Smooth muscle cell (in vitro differentiated cells): ENCODE measurements at regions not wholly inside any gene's neighbourhood (a gene's known extent, or its start where the extent isn't known, plus 50 kb on each side); places are given as distances from the start of the nearest gene placed in this dataset.
"Not testable (repeated sequence)": the region's sequence is repeated elsewhere in the genome, so short reads cannot be mapped to it uniquely, and the experiment has no call there.

Source experiments
- DNase-seq: peaks from one replicate; lab custom pipeline; 2025; ENCODE audit not compliant: unreplicated experiment; lab: John Stamatoyannopoulos, UW
- H2AFZ ChIP-seq: fragments of 200-600 bp; sonication (generic); 2 replicates; pipeline ENCODE4 v1.6.0; 2016; ENCODE audit warnings: antibody characterized with exemption, low read depth, mild to moderate bottlenecking
- H3F3A ChIP-seq: fragments of 200-600 bp; sonication (generic); 2 replicates; pipeline ENCODE4 v1.6.0; 2017; ENCODE audit warnings: antibody characterized with exemption, low read depth
- H3K27ac ChIP-seq: fragments of 200-600 bp; sonication (generic); 2 replicates; pipeline ENCODE4 v1.5.1; 2016; ENCODE audit warnings: low read depth, mild to moderate bottlenecking
- H3K27me3 ChIP-seq: fragments of 200-600 bp; sonication (generic); 2 replicates; pipeline ENCODE4 v1.6.1; 2016; ENCODE audit warnings: low read depth, mild to moderate bottlenecking
- H3K36me3 ChIP-seq: fragments of 200-600 bp; sonication (generic); 2 replicates; pipeline ENCODE4 v1.5.1; 2016; ENCODE audit warnings: low read depth
- H3K4me1 ChIP-seq: fragments of 200-600 bp; sonication (generic); 2 replicates; pipeline ENCODE4 v1.5.1; 2016; ENCODE audit warnings: low read depth
- H3K4me2 ChIP-seq: fragments of 200-600 bp; sonication (generic); 2 replicates; pipeline ENCODE4 v1.6.0; 2016; ENCODE audit warnings: mild to moderate bottlenecking
- H3K4me3 ChIP-seq: fragments of 200-600 bp; sonication (generic); 2 replicates; pipeline ENCODE4 v1.5.1; 2016; ENCODE audit warnings: mild to moderate bottlenecking
- H3K79me2 ChIP-seq: fragments of 200-600 bp; sonication (generic); 2 replicates; pipeline ENCODE4 v1.6.0; 2016; ENCODE audit warnings: low read depth, mild to moderate bottlenecking
- H3K9ac ChIP-seq: fragments of 200-600 bp; sonication (generic); 2 replicates; pipeline ENCODE4 v1.6.0; 2016; ENCODE audit warnings: low read depth
- H3K9me3 ChIP-seq: fragments of 200-600 bp; sonication (generic); replicated peaks from 2 replicates; pipeline ENCODE4 v1.5.1; 2016; ENCODE audit warnings: low read depth
- H4K20me1 ChIP-seq: fragments of 200-600 bp; sonication (generic); 2 replicates; pipeline ENCODE4 v1.6.0; 2016; ENCODE audit warnings: low read depth
- WGBS: methylation state at CpG from one replicate; pipeline ENCODE4 v1.1.7; 2016; ENCODE audit warnings: low lambda C conversion rate; 5-methylcytosine and 5-hydroxymethylcytosine counted together
- TF ChIP-seq, protein P1 (sequence below): fragments of 200-600 bp; sonication (generic); IDR thresholded peaks from 2 replicates; pipeline ENCODE4 v1.5.1; 2017; ENCODE audit warnings: borderline replicate concordance, mild to moderate bottlenecking, antibody characterized with exemption; ENCODE audit not compliant: insufficient read depth, poor library complexity, severe bottlenecking

DNA sequence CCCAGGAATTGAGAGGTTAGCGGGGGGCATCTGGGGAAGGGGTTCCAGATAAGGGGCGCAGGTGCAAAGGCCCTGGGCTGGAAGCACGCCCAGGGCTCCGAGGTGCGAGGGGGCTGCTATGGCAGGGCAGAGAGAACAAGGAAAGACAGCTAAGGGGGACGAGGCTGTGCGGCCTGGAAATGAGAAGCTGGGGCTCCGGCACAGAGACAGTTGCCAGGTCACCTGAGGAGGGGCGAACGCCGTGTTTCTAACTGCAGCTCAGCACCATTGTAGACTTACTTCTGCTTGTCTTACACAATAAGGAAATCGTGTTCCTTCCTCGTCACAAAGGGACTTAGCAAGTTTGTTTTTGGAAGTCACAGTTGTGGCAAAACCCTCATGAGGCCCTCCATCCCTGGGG, 68.9 kb upstream of the TBXT start:
- Histone ChIP-seq H3K4me3 (no peak overlapping the region), H3K9me3 (no peaks in the 10 kb centered on the region), H3K36me3 (no peaks in the 10 kb centered on the region), H2AFZ (no peak overlapping the region), H3K4me1 (peaks cover 2% of the 10 kb centered on the region), H3K79me2 (no peaks in the 10 kb centered on the region), H3K27me3 (peaks cover 5% of the 10 kb centered on the region), H4K20me1 (no peaks in the 10 kb centered on the region), H3K27ac (no peak overlapping the region), H3F3A (no peaks in the 10 kb centered on the region), H3K9ac (no peak overlapping the region), H3K4me2 (no peak overlapping the region)
- WGBS, result 93% methylated on average over 13 of the region's 13 CpGs
- TF ChIP-seq, protein P1, sequence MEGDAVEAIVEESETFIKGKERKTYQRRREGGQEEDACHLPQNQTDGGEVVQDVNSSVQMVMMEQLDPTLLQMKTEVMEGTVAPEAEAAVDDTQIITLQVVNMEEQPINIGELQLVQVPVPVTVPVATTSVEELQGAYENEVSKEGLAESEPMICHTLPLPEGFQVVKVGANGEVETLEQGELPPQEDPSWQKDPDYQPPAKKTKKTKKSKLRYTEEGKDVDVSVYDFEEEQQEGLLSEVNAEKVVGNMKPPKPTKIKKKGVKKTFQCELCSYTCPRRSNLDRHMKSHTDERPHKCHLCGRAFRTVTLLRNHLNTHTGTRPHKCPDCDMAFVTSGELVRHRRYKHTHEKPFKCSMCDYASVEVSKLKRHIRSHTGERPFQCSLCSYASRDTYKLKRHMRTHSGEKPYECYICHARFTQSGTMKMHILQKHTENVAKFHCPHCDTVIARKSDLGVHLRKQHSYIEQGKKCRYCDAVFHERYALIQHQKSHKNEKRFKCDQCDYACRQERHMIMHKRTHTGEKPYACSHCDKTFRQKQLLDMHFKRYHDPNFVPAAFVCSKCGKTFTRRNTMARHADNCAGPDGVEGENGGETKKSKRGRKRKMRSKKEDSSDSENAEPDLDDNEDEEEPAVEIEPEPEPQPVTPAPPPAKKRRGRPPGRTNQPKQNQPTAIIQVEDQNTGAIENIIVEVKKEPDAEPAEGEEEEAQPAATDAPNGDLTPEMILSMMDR, result no peak
- no peak for DNase-seq

DNA sequence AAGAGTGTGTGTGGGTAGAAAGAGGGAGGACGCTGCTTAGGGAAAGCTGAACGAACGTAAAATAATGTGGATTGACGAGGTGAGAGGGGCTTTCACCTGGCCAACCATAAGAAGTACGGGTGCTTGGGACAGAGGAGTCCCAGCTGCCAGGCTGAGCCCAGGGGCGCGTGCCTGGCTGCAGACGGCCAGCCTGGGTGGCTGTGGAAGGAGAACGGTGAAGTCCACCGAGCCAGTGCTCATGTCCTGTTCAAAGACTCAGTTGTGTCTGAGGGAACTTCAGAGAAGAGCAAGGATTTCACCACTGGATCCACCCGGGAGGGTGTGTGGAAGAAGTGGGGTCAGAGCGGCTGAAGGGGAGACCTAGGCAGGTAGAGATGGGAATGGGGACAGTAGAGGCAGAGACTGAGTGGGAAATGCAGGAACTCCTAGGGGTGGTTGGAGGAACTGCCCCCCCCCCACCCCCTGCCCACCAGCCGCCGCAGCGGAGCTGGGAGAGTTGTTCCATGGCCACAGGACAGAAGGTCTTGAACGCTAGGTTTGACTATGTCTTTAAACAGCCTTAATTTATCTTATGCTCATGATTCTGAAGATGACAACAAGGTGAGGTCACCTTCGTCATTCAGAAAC, 68.1 kb upstream of the TBXT start:
- Histone ChIP-seq H3K9ac (no peak overlapping the region), H3K4me3 (no peak overlapping the region), H3K27ac (no peak overlapping the region), H3K79me2 (no peaks in the 10 kb centered on the region), H2AFZ (no peak overlapping the region), H3K27me3 (peaks cover 5% of the 10 kb centered on the region), H3F3A (no peaks in the 10 kb centered on the region), H3K36me3 (no peaks in the 10 kb centered on the region), H3K4me1 (peaks cover 5% of the 10 kb centered on the region), H3K9me3 (no peaks in the 10 kb centered on the region), H4K20me1 (no peaks in the 10 kb centered on the region), H3K4me2 (no peak overlapping the region)
- WGBS, result 91% methylated on average over 17 of the region's 17 CpGs
- TF ChIP-seq, protein P1, result no peak
- DNase-seq, result no peak

DNA sequence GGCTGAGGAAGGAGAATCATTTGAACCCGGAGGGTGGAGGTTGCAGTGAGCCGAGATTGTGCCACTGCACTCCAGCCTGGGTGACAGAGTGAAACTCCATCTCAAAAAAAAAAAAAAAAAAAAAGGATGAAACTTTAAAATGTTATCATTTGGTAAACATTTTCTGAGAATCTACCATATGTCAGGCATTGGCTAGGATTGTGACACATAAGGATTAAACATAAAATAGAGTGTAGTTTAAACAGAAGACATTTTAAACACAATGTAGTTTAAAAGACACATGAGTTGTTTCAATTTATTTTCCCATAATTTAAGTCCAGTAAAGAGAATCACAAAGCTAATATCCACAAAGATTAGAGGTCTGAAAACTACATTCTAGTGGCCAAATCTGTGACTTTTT, 63.5 kb upstream of the TBXT start:
- H3K27ac ChIP-seq, H3K79me2 ChIP-seq, H3K4me1 ChIP-seq, H3F3A ChIP-seq, H3K4me3 ChIP-seq, H3K4me2 ChIP-seq, H3K9ac ChIP-seq, H3K9me3 ChIP-seq, H3K36me3 ChIP-seq, DNase-seq, H2AFZ ChIP-seq, H4K20me1 ChIP-seq: not testable (repeated sequence)
- H3K27me3 ChIP-seq, result peaks cover 35% of the 10 kb centered on the region
- 94% methylated on average over 2 of the region's 2 CpGs for WGBS

DNA sequence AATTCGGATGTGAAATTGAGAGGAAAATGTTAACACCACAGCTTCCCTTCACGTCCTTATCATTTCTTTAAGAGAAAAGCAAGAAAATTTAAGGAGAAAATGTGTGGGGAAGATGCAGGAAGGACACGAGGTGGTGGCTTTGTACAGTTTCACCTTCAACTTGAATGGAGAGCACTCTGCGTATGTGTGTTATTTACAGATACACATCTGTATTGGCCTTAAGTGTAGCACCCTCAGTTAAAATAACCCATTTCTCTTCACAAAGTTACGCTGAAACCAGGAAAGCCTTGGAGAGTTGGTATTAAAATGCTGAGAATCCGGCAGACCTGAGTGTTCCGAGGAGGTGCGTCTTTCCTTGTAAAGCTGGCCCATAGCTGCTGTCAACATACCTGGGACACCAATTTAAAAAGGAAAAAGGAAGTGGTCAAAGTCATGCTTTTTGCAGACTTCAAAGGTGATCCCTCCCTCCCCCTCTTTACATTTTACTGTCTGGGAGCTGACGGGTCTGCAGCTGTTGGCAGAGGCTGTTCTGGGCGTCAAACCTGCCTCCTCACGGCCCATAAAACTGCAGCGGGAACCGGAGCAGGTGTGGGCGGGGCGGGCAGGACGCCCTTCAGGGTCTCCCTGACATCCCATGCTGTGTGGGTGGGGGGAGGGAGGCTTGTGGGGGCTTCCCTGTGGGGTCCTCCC, 61.3 kb upstream of the TBXT start:
- 34% methylated on average over 15 of the region's 16 CpGs for WGBS
- no peak for DNase-seq
- Histone ChIP-seq H4K20me1 (no peaks in the 10 kb centered on the region), H3K4me1 (peaks cover 5% of the 10 kb centered on the region), H3K27me3 (peaks cover 35% of the 10 kb centered on the region), H2AFZ (no peak overlapping the region), H3K9me3 (no peaks in the 10 kb centered on the region), H3K9ac (no peak overlapping the region), H3K36me3 (no peaks in the 10 kb centered on the region), H3K4me3 (no peak overlapping the region), H3K27ac (no peak overlapping the region), H3F3A (no peaks in the 10 kb centered on the region), H3K4me2 (peak overlapping the region; percentile 18), H3K79me2 (no peaks in the 10 kb centered on the region)
- TF ChIP-seq, protein P1, result no peak
